ENCODE measurements at regions not wholly inside any gene's neighbourhood (a gene's known extent, or its start where the extent isn't known, plus 50 kb on each side); places are given as distances from the start of the nearest gene placed in this dataset.

DNA sequence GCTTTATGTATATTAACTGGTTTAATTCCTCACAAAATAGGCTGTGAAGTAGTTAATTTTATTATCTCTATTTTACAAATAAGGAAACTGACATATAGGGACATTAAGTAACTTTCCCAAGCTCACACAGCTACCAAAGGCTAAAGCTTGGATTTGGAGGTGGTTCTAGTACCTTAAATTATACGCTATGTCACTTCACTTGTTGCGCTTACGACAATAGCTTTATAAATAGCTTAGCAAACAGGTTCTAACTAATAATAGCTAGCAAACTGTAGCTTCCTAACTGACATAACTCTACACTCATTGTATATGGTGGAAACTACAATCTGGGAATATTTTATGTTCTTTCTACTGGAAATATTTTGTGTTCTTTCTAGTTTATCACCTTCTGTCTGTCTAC, 666.4 kb upstream of the CPEB2 start:
- in situ Hi-C loops (cut with HindIII; ENCODE audit: low sequenced_read_pairs) = no loop called here

DNA sequence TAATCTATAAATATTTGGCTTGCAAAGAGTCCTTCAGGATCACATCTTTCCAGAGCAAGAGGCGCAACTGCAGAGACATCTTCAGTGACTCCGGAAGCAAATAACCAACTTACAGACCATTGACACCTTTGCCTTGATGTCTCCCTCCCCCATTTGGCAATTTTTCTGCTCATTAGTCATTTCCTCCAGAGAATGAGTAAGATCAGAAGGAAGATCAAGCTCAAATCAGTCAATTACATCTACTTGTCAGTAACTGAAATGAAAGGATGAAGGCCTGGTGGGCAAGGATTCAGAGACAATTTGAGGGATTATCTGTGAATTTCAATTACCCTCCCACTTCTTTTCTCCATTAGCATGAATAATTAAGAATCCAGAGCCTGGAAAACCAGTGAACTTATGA, 665.6 kb upstream of the CPEB2 start:
- in situ Hi-C loops (cut with HindIII; ENCODE audit: low sequenced_read_pairs) = no loop called here

GRCh38 chr4:14337892-14338584, 664.2 kb upstream of the CPEB2 start:
- in situ Hi-C loops (cut with HindIII; ENCODE audit: low sequenced_read_pairs) = no loop called here

DNA sequence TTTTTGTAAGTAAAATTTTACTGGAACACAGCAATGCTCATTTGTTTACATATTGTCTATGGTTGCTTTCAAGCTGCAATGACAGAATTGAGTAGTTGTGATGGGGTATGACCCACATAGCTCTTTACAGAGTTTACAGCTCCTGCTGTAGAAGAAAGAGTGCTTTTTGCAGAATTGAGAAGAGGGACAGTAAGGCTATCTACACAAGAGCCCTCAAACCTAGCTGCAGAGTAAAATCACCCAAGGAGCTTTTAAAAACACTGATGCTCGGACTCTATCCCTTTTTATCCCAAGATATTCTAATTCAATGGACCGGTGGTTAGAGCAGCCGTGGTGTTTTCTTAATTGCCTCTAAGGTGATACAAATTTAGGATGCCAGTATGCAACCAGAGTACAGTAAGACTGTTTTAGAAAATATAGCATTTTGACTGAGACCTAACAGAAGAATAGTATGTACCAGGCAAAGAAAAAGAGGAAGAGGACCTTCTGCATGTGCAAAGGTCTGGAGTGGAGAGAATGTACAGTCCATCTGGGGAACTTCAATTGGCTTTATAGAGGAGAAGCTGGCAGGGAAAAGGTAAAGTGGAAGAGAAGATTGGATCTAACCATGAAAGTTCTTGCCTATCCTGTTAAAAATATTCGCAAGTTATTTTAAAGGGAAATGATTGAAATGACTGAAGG, 663.6 kb upstream of the CPEB2 start:
- in situ Hi-C loops (cut with HindIII; ENCODE audit: low sequenced_read_pairs) = no loop called here

- in situ Hi-C loops (cut with HindIII; ENCODE audit: low sequenced_read_pairs) = no loop called here
Observed at GRCh38 chr4:14339715-14340114, 662.6 kb upstream of the CPEB2 start.

GRCh38 chr4:14340321-14340720, 662.0 kb upstream of the CPEB2 start:
- in situ Hi-C loops (cut with HindIII; ENCODE audit: low sequenced_read_pairs) = no loop called here

- in situ Hi-C loops (cut with HindIII; ENCODE audit: low sequenced_read_pairs) = no loop called here
Observed at GRCh38 chr4:14343961-14344360, 658.3 kb upstream of the CPEB2 start.

- in situ Hi-C loops (cut with HindIII; ENCODE audit: low sequenced_read_pairs) = no loop called here
Observed at GRCh38 chr4:14345356-14345775, 656.9 kb upstream of the CPEB2 start.

- in situ Hi-C loops (cut with HindIII; ENCODE audit: low sequenced_read_pairs) = no loop called here
Observed at GRCh38 chr4:14347526-14347925, 654.8 kb upstream of the CPEB2 start.

- in situ Hi-C loops (cut with HindIII; ENCODE audit: low sequenced_read_pairs) = no loop called here
Observed at GRCh38 chr4:14348506-14348905, 653.8 kb upstream of the CPEB2 start.

DNA sequence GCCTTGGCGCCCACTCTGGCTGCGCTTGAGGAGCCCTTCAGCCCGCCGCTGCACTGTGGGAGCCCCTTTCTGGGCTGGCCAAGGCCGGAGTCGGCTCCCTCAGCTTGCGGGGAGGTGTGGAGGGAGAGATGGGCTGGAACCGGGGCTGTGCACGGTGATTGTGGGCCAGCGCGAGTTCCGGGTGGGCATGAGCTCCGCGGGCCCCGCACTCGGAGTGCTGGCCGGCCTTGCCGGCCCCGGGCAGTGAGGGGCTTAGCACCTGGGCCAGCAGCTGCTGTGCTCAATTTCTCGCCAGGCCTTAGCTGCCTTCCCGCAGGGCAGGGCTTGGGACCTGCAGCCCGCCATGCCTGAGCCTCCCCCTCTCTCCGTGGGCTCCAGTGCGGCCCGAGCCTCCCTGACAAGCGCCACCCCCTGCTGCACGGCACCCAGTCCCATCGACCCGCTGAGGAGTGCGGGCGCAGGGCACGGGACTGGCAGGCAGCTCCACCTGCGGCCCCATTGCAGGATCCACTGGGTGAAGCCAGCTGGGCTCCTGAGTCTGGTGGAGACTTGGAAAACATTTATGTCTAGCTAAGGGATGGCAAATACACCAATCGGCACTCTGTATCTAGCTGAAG, 643.6 kb upstream of the CPEB2 start:
- in situ Hi-C loops (cut with HindIII; ENCODE audit: low sequenced_read_pairs) = loop anchor here (25.0 kb wide), 1 partner anchor 696 kb away; no protein-coding TSS in a partner anchor

DNA sequence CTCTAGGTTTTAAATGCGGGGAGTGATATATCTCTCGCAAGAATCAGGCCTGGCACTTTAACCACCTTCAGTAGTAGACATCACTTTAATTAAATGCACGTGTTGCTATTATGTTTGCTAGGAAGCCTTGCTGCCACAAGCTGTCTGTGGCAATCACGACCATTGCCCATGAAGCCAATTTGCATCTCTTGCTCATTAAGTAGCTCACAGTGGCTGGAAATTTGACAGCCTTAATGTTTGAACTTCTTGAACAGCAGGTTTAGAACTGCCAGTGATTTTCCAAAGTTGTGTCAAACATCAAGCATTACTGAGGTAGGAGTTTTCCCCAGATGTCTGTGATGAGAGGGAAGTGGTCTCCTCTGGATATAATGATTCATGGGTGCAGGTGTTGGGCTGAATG, 642.3 kb upstream of the CPEB2 start:
- in situ Hi-C loops (cut with HindIII; ENCODE audit: low sequenced_read_pairs) = loop anchor here (25.0 kb wide), 1 partner anchor 698 kb away; no protein-coding TSS in a partner anchor

DNA sequence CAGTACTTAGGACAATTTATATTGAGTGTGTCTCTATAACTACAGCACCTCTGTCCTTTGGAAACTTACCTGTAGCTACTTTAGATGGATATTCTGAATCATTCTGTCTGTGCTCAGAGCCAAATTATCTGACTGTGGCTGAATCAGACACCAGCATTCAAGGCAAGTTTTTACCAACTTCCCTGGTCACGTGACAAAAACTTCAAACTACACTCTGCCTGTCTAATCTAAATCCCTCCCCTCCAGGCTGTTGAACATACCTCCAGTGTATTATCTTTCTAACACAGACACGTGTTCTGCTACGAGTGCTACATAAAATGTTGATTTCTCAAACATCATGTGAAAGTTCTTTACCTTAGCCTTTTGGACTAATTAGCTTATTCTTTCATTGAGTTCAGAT, 641.2 kb upstream of the CPEB2 start:
- in situ Hi-C loops (cut with HindIII; ENCODE audit: low sequenced_read_pairs) = loop anchor here (25.0 kb wide), 1 partner anchor 699 kb away; no protein-coding TSS in a partner anchor

- in situ Hi-C loops (cut with HindIII; ENCODE audit: low sequenced_read_pairs) = loop anchor here (25.0 kb wide), 1 partner anchor 700 kb away; no protein-coding TSS in a partner anchor
Observed at GRCh38 chr4:14362385-14362784, 639.9 kb upstream of the CPEB2 start.

GRCh38 chr4:14364953-14365536, 637.2 kb upstream of the CPEB2 start:
- in situ Hi-C loops (cut with HindIII; ENCODE audit: low sequenced_read_pairs) = loop anchor here (25.0 kb wide), 1 partner anchor 703 kb away; no protein-coding TSS in a partner anchor

- in situ Hi-C loops (cut with HindIII; ENCODE audit: low sequenced_read_pairs) = loop anchor here (25.0 kb wide), 1 partner anchor 706 kb away; no protein-coding TSS in a partner anchor
Observed at GRCh38 chr4:14368391-14368790, 633.9 kb upstream of the CPEB2 start.

GRCh38 chr4:14371131-14371530, 631.1 kb upstream of the CPEB2 start:
- in situ Hi-C loops (cut with HindIII; ENCODE audit: low sequenced_read_pairs) = loop anchor here (25.0 kb wide), 1 partner anchor 709 kb away; no protein-coding TSS in a partner anchor

DNA sequence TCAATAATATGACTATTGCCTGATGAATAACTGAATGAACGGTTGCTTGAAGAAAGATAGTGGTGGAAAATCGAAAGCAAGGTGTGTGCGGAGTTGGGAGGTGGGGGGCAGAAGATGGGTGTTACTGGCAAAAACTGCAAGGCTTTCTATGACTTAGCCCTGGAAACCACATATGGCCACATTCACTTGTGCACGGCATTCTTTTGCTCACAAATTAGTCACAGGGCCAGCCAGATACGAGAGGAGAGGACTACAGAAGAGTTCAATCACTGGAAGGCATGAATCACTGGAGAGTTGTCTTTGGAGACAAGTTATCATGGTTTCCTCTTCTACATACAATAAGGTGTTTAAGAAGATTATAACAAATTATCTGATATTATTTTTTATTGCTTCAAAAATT, 626.5 kb upstream of the CPEB2 start:
- in situ Hi-C loops (cut with HindIII; ENCODE audit: low sequenced_read_pairs) = loop anchor here (5.0 kb wide), 1 partner anchor 86 kb away; no protein-coding TSS in a partner anchor

DNA sequence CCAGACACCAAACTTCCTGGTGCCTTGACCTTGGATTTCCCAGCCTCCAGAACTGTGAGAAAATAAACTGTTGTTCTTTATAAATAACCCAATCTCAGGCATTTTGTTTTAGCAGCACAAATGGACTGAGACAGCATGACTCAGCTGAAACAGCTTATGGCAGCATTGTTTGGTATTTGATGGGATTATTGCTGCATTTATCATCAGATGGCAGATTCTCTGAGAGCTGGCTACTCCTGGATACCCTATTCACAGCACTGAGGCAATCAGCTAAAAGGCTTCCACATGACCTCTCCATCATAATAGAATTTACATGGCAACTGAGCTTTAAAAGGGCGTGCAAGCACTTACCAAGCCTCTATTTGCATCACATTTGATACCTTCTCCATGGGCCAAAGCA, 623.1 kb upstream of the CPEB2 start:
- in situ Hi-C loops (cut with HindIII; ENCODE audit: low sequenced_read_pairs) = loop anchor here (5.0 kb wide), 1 partner anchor 83 kb away; no protein-coding TSS in a partner anchor

GRCh38 chr4:14383652-14384051, 618.6 kb upstream of the CPEB2 start:
- in situ Hi-C loops (cut with HindIII; ENCODE audit: low sequenced_read_pairs) = no loop called here

DNA sequence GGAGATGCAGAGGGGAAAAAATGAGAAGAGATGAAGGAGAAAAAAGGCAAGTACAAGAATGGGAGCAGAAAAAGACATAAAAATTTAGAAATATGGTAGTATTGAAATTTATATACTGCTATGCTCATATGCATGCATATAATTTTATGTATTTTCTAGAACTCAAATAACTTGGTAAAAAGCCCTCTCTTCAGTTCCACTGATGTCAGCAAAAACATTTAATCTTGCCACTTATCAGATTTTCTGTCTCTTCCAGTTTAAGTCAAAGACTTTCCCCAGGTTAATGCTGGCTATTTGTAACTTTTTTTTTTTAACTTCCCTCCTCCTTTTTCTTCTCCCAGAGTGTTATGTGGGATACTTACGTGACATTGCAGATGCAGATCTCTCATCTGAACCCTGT, 617.5 kb upstream of the CPEB2 start:
- in situ Hi-C loops (cut with HindIII; ENCODE audit: low sequenced_read_pairs) = no loop called here
